ENCODE measurements at regions not wholly inside any gene's neighbourhood (a gene's known extent, or its start where the extent isn't known, plus 50 kb on each side); places are given as distances from the start of the nearest gene placed in this dataset.

- Histone ChIP-seq H3K36me3 (ENCODE audit: control insufficient read depth in 1 of 2, insufficient read depth in 2 of 2, low read depth in 1 of 2, low read length in 2 of 2) (no peaks in the 10 kb centered on the region), H3K9ac (ENCODE audit: low read length) (no peak overlapping the region), H3K4me1 (ENCODE audit: control insufficient read depth, insufficient read depth, low read depth, low read length) (no peaks in the 10 kb centered on the region), H3K9me3 (ENCODE audit: control insufficient read depth, low read length) (no peaks in the 10 kb centered on the region), H2AFZ (ENCODE audit: low read depth, low read length) (no peak overlapping the region), H2AK5ac (ENCODE audit: low read length, severe bottlenecking) (no peak overlapping the region), H4K8ac (ENCODE audit: low read length) (no peak overlapping the region), H2BK120ac (ENCODE audit: low read depth, low read length) (no peak overlapping the region), H4K91ac (ENCODE audit: low read length) (no peak overlapping the region), H3K14ac (ENCODE audit: low read length in 2 of 2) (no peak overlapping the region), H2BK15ac (ENCODE audit: low read depth, poor library complexity, severe bottlenecking) (no peak overlapping the region), H3K18ac (ENCODE audit: low read depth in 1 of 2, low read length in 2 of 2) (no peak overlapping the region), H3K23ac (ENCODE audit: low read length in 2 of 2) (no peak overlapping the region), H3K79me1 (replicated peaks; ENCODE audit: low read length, poor library complexity, severe bottlenecking) (no peaks in the 10 kb centered on the region), H2BK12ac (ENCODE audit: low read length in 2 of 2) (no peak overlapping the region), H3K4ac (ENCODE audit: low read depth in 1 of 2, low read length in 2 of 2) (no peak overlapping the region), H3K27me3 (ENCODE audit: control insufficient read depth in 1 of 2, insufficient read depth in 1 of 2, low read length in 2 of 2) (peaks cover 0 to 4% of the 10 kb centered on the region in 2 experiments), H3K4me2 (ENCODE audit: low read length, poor library complexity, severe bottlenecking) (no peak overlapping the region), H3K4me3 (ENCODE audit: insufficient read depth in 1 of 2, low read depth in 1 of 2, low read length in 2 of 2) (no peak overlapping the region), H3K27ac (ENCODE audit: low read length, poor library complexity, severe bottlenecking) (no peak overlapping the region), H2BK5ac (ENCODE audit: low read depth, low read length, poor library complexity, severe bottlenecking) (no peak overlapping the region)
- WGBS: 43% methylated on average over 1 of the region's 3 CpGs
- no peak for DNase-seq
Measured at GRCh38 chr6:168858926-168859325, 394.7 kb downstream of the THBS2 start.

GRCh38 chr6:168856914-168857313, 396.7 kb downstream of the THBS2 start:
- Histone ChIP-seq H3K4me1 (ENCODE audit: control insufficient read depth, insufficient read depth, low read depth, low read length) (peaks cover 4% of the 10 kb centered on the region), H3K4ac (ENCODE audit: low read depth in 1 of 2, low read length in 2 of 2) (no peak overlapping the region), H3K9ac (ENCODE audit: low read length) (no peak overlapping the region), H3K4me2 (ENCODE audit: low read length, poor library complexity, severe bottlenecking) (no peak overlapping the region), H2BK5ac (ENCODE audit: low read depth, low read length, poor library complexity, severe bottlenecking) (no peak overlapping the region), H3K27me3 (ENCODE audit: control insufficient read depth in 1 of 2, insufficient read depth in 1 of 2, low read length in 2 of 2) (no peaks in the 10 kb centered on the region), H3K79me1 (replicated peaks; ENCODE audit: low read length, poor library complexity, severe bottlenecking) (no peaks in the 10 kb centered on the region), H2AK5ac (ENCODE audit: low read length, severe bottlenecking) (no peak overlapping the region), H2BK120ac (ENCODE audit: low read depth, low read length) (no peak overlapping the region), H2BK15ac (ENCODE audit: low read depth, poor library complexity, severe bottlenecking) (no peak overlapping the region), H2BK12ac (ENCODE audit: low read length in 2 of 2) (no peak overlapping the region), H4K91ac (ENCODE audit: low read length) (no peak overlapping the region), H3K36me3 (ENCODE audit: control insufficient read depth in 1 of 2, insufficient read depth in 2 of 2, low read depth in 1 of 2, low read length in 2 of 2) (no peaks in the 10 kb centered on the region), H3K4me3 (ENCODE audit: insufficient read depth in 1 of 2, low read depth in 1 of 2, low read length in 2 of 2) (no peak overlapping the region), H2AFZ (ENCODE audit: low read depth, low read length) (no peak overlapping the region), H3K9me3 (ENCODE audit: control insufficient read depth, low read length) (no peaks in the 10 kb centered on the region), H3K23ac (ENCODE audit: low read length in 2 of 2) (no peak overlapping the region), H3K27ac (ENCODE audit: low read length, poor library complexity, severe bottlenecking) (no peak overlapping the region), H3K14ac (ENCODE audit: low read length in 2 of 2) (no peak overlapping the region), H3K18ac (ENCODE audit: low read depth in 1 of 2, low read length in 2 of 2) (no peak overlapping the region), H4K8ac (ENCODE audit: low read length) (no peak overlapping the region)
- DNase-seq: no peak
- 68% methylated on average over 4 of the region's 7 CpGs for WGBS

- H2BK12ac ChIP-seq (ENCODE audit: low read length in 2 of 2): no peak overlapping the region
- H3K23ac ChIP-seq (ENCODE audit: low read length in 2 of 2): no peak overlapping the region
- no peak overlapping the region for H2AK5ac ChIP-seq (ENCODE audit: low read length, severe bottlenecking)
- peak overlapping the region; percentile 19 for H2BK120ac ChIP-seq (ENCODE audit: low read depth, low read length)
- peak overlapping the region in 1 of 2 experiments; percentile 73 for H3K4me3 ChIP-seq (ENCODE audit: insufficient read depth in 1 of 2, low read depth in 1 of 2, low read length in 2 of 2)
- H3K9ac ChIP-seq (ENCODE audit: low read length): peak overlapping the region; percentile 82
- no peak overlapping the region for H3K27ac ChIP-seq (ENCODE audit: low read length, poor library complexity, severe bottlenecking)
- H3K14ac ChIP-seq (ENCODE audit: low read length in 2 of 2): no peak overlapping the region
- no peaks in the 10 kb centered on the region for H3K9me3 ChIP-seq (ENCODE audit: control insufficient read depth, low read length)
- no peak overlapping the region for H2BK5ac ChIP-seq (ENCODE audit: low read depth, low read length, poor library complexity, severe bottlenecking)
- H3K18ac ChIP-seq (ENCODE audit: low read depth in 1 of 2, low read length in 2 of 2): no peak overlapping the region
- H2AFZ ChIP-seq (ENCODE audit: low read depth, low read length): no peak overlapping the region
- H2BK15ac ChIP-seq (ENCODE audit: low read depth, poor library complexity, severe bottlenecking): no peak overlapping the region
- H3K4ac ChIP-seq (ENCODE audit: low read depth in 1 of 2, low read length in 2 of 2): no peak overlapping the region
- no peak overlapping the region for H3K4me2 ChIP-seq (ENCODE audit: low read length, poor library complexity, severe bottlenecking)
- H3K27me3 ChIP-seq (ENCODE audit: control insufficient read depth in 1 of 2, insufficient read depth in 1 of 2, low read length in 2 of 2): no peaks in the 10 kb centered on the region
- 85% methylated on average over 11 of the region's 12 CpGs for WGBS
- H3K79me1 ChIP-seq (replicated peaks; ENCODE audit: low read length, poor library complexity, severe bottlenecking): no peaks in the 10 kb centered on the region
- no peak overlapping the region for H4K8ac ChIP-seq (ENCODE audit: low read length)
- H3K4me1 ChIP-seq (ENCODE audit: control insufficient read depth, insufficient read depth, low read depth, low read length): peaks cover 11% of the 10 kb centered on the region
- no peak overlapping the region for H4K91ac ChIP-seq (ENCODE audit: low read length)
- no peaks in the 10 kb centered on the region for H3K36me3 ChIP-seq (ENCODE audit: control insufficient read depth in 1 of 2, insufficient read depth in 2 of 2, low read depth in 1 of 2, low read length in 2 of 2)
- no peak for DNase-seq
Measured at GRCh38 chr6:168852376-168852884, 401.2 kb downstream of the THBS2 start.

GRCh38 chr6:168851460-168852375, 401.9 kb downstream of the THBS2 start:
- H3K9ac ChIP-seq (ENCODE audit: low read length): peak overlapping the region; percentile 82
- no peak overlapping the region for H4K91ac ChIP-seq (ENCODE audit: low read length)
- H2BK5ac ChIP-seq (ENCODE audit: low read depth, low read length, poor library complexity, severe bottlenecking): no peak overlapping the region
- peak overlapping the region; percentile 16 for H3K4me2 ChIP-seq (ENCODE audit: low read length, poor library complexity, severe bottlenecking)
- H2AK5ac ChIP-seq (ENCODE audit: low read length, severe bottlenecking): peak overlapping the region; percentile 63
- no peaks in the 10 kb centered on the region for H3K9me3 ChIP-seq (ENCODE audit: control insufficient read depth, low read length)
- no peak for DNase-seq
- no peak overlapping the region for H3K18ac ChIP-seq (ENCODE audit: low read depth in 1 of 2, low read length in 2 of 2)
- no peak overlapping the region for H2BK12ac ChIP-seq (ENCODE audit: low read length in 2 of 2)
- no peak overlapping the region for H3K4ac ChIP-seq (ENCODE audit: low read depth in 1 of 2, low read length in 2 of 2)
- no peak overlapping the region for H3K14ac ChIP-seq (ENCODE audit: low read length in 2 of 2)
- no peak overlapping the region for H2AFZ ChIP-seq (ENCODE audit: low read depth, low read length)
- no peak overlapping the region for H3K27ac ChIP-seq (ENCODE audit: low read length, poor library complexity, severe bottlenecking)
- no peaks in the 10 kb centered on the region for H3K27me3 ChIP-seq (ENCODE audit: control insufficient read depth in 1 of 2, insufficient read depth in 1 of 2, low read length in 2 of 2)
- no peak overlapping the region for H2BK120ac ChIP-seq (ENCODE audit: low read depth, low read length)
- no peak overlapping the region for H2BK15ac ChIP-seq (ENCODE audit: low read depth, poor library complexity, severe bottlenecking)
- H3K4me3 ChIP-seq (ENCODE audit: insufficient read depth in 1 of 2, low read depth in 1 of 2, low read length in 2 of 2): peak overlapping the region in 1 of 2 experiments; percentile 73
- H3K79me1 ChIP-seq (replicated peaks; ENCODE audit: low read length, poor library complexity, severe bottlenecking): no peaks in the 10 kb centered on the region
- H4K8ac ChIP-seq (ENCODE audit: low read length): no peak overlapping the region
- 89% methylated on average over 8 of the region's 11 CpGs for WGBS
- peaks cover 11% of the 10 kb centered on the region for H3K4me1 ChIP-seq (ENCODE audit: control insufficient read depth, insufficient read depth, low read depth, low read length)
- H3K36me3 ChIP-seq (ENCODE audit: control insufficient read depth in 1 of 2, insufficient read depth in 2 of 2, low read depth in 1 of 2, low read length in 2 of 2): no peaks in the 10 kb centered on the region
- no peak overlapping the region for H3K23ac ChIP-seq (ENCODE audit: low read length in 2 of 2)
